PC-3 (cell line): ENCODE measurements at regions not wholly inside any gene's neighbourhood (a gene's known extent, or its start where the extent isn't known, plus 50 kb on each side); places are given as distances from the start of the nearest gene placed in this dataset.

Experiments used
- EZH2 ChIP-seq: fragments of 300-600 bp; sonication (generic); IDR thresholded peaks from one replicate; pipeline ENCODE4 v1.6.1; 2017; ENCODE audit warnings: antibody characterized with exemption, mild to moderate bottlenecking, low read length; ENCODE audit not compliant: unreplicated experiment
- EZH2phosphoT487 ChIP-seq: fragments of 300-600 bp; sonication (generic); IDR thresholded peaks from 2 replicates; pipeline ENCODE4 v1.6.1; 2018; ENCODE audit warnings: mild to moderate bottlenecking, antibody characterized with exemption, low read length, borderline replicate concordance
- TF ChIP-seq, protein P1 (sequence below): fragments of 300-600 bp; sonication (generic); conservative IDR thresholded peaks from 2 replicates; pipeline ENCODE4 v1.5.1; 2017; ENCODE audit warnings: antibody characterized with exemption, low read depth, mild to moderate bottlenecking, low read length

DNA sequence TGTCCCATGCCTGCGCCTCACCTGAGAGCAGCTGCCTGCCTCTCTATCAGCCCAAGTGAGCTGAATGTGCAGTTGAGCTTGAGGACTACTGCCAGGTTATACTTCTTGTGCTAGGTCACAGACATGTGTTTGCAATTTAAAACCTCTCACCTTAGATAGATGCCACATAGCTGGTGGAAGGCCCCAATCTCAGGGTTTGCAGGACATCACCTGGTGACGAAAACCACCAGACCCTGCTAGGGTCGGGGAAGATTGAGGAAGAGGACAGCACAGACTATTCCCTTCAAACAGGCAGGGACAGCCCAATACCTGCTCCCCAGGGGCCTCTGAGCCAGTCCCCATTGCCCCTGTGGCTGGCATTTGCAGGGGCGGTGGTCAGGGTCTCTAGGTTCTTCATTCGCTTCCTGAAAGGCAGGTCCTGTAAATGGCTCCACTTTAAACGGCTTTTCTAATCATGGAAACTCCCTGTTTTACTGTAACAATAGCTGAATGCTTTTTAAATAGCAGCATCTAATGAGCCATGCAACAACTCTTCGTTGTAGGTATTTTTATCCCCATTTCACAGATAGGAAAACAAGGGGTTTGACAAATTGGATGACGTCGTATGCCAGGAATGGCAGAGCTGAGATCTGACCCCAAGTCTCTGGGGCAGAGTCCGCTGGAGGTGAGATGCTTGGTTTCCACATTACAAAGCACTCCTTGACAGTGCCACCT is 80.1 kb downstream of the EMX2 start:
- TF ChIP-seq, protein P1, sequence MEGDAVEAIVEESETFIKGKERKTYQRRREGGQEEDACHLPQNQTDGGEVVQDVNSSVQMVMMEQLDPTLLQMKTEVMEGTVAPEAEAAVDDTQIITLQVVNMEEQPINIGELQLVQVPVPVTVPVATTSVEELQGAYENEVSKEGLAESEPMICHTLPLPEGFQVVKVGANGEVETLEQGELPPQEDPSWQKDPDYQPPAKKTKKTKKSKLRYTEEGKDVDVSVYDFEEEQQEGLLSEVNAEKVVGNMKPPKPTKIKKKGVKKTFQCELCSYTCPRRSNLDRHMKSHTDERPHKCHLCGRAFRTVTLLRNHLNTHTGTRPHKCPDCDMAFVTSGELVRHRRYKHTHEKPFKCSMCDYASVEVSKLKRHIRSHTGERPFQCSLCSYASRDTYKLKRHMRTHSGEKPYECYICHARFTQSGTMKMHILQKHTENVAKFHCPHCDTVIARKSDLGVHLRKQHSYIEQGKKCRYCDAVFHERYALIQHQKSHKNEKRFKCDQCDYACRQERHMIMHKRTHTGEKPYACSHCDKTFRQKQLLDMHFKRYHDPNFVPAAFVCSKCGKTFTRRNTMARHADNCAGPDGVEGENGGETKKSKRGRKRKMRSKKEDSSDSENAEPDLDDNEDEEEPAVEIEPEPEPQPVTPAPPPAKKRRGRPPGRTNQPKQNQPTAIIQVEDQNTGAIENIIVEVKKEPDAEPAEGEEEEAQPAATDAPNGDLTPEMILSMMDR, result no peak
- TF ChIP-seq EZH2 (no peak), EZH2phosphoT487 (no peak)
